ENCODE measurements at regions not wholly inside any gene's neighbourhood (a gene's known extent, or its start where the extent isn't known, plus 50 kb on each side); places are given as distances from the start of the nearest gene placed in this dataset.

GRCh38 chr11:121961321-121961801, 154.7 kb downstream of the BLID start:
- TF ChIP-seq CTCF (IDR thresholded peaks at IDR 0.05) (no peak), EZH2 (IDR thresholded peaks at IDR 0.05; ENCODE audit: borderline replicate concordance, insufficient read depth, low read depth, low read length, poor library complexity, severe bottlenecking) (no peak)
